ENCODE measurements at regions not wholly inside any gene's neighbourhood (a gene's known extent, or its start where the extent isn't known, plus 50 kb on each side); places are given as distances from the start of the nearest gene placed in this dataset.
A peak's percentile ranks its signal among the peaks of the same experiment; 100 is the strongest.
"Not testable (repeated sequence)": the region's sequence is repeated elsewhere in the genome, so short reads cannot be mapped to it uniquely, and the experiment has no call there.

GRCh38 chr22:22121445-22121844, 123.1 kb upstream of the VPREB1 start:
- TF ChIP-seq CTCF (conservative IDR thresholded peaks at IDR 0.05; ENCODE audit: low read depth, low read length) = no peak
- DNase-seq (ENCODE audit: low read depth) = no peak
- no peak overlapping the region for H3K4me3 ChIP-seq (ENCODE audit: low read depth, low read length)

- no peak overlapping the region for H3K4me3 ChIP-seq (ENCODE audit: low read depth, low read length)
- no peak for TF ChIP-seq CTCF (conservative IDR thresholded peaks at IDR 0.05; ENCODE audit: low read depth, low read length)
Measured at GRCh38 chr22:22120160-22120559, 124.4 kb upstream of the VPREB1 start.

GRCh38 chr22:22118987-22119386, 125.6 kb upstream of the VPREB1 start:
- no peak for TF ChIP-seq CTCF (conservative IDR thresholded peaks at IDR 0.05; ENCODE audit: low read depth, low read length)
- no peak for DNase-seq (ENCODE audit: low read depth)
- H3K4me3 ChIP-seq (ENCODE audit: low read depth, low read length) = no peak overlapping the region

More at GRCh38 chr22:22120160-22120559, 124.4 kb upstream of the VPREB1 start:
- no peak for DNase-seq (ENCODE audit: low read depth)

GRCh38 chr22:22117864-22118544, 126.6 kb upstream of the VPREB1 start:
- H3K4me3 ChIP-seq (ENCODE audit: low read depth, low read length) = peak overlapping the region; percentile 28
- not testable (repeated sequence) for DNase-seq (ENCODE audit: low read depth)

GRCh38 chr22:22116997-22117770, 127.4 kb upstream of the VPREB1 start:
- not testable (repeated sequence) for H3K4me3 ChIP-seq (ENCODE audit: low read depth, low read length); DNase-seq (ENCODE audit: low read depth)

- TF ChIP-seq CTCF (conservative IDR thresholded peaks at IDR 0.05; ENCODE audit: low read depth, low read length) = no peak
- DNase-seq (ENCODE audit: low read depth) = no peak
- no peak overlapping the region for H3K4me3 ChIP-seq (ENCODE audit: low read depth, low read length)
Measured at GRCh38 chr22:22113701-22114100, 130.9 kb upstream of the VPREB1 start.

- DNase-seq (ENCODE audit: low read depth) = no peak
- H3K4me3 ChIP-seq (ENCODE audit: low read depth, low read length) = no peak overlapping the region
- TF ChIP-seq CTCF (conservative IDR thresholded peaks at IDR 0.05; ENCODE audit: low read depth, low read length) = no peak
Measured at GRCh38 chr22:22112533-22113294, 130.1 kb upstream of the TOP3B start.

Measured in choroid plexus epithelial cell (primary cell).